Bronchial epithelial cell (primary cell): ENCODE measurements at regions not wholly inside any gene's neighbourhood (a gene's known extent, or its start where the extent isn't known, plus 50 kb on each side); places are given as distances from the start of the nearest gene placed in this dataset.

Source experiments
- DNase-seq: peaks from one replicate; pipeline ENCODE4 v3.0.0-alpha.2; 2010; ENCODE audit warnings: low read depth
- FAIRE-seq: peaks from 2 replicates; lab custom pipeline; 2011; peaks lifted over from hg19 to GRCh38; lab: Jason Lieb, UNC
- H3K27me3 ChIP-seq: 2 replicates; pipeline ENCODE4 v1.5.1; 2011; ENCODE audit warnings: low read length; ENCODE audit not compliant: control insufficient read depth, insufficient read depth
- H3K36me3 ChIP-seq: 2 replicates; pipeline ENCODE4 v1.5.1; 2011; ENCODE audit warnings: low read length; ENCODE audit not compliant: control insufficient read depth, insufficient read depth
- H3K4me3 ChIP-seq: 2 replicates; pipeline ENCODE4 v1.5.1; 2011; ENCODE audit warnings: mild to moderate bottlenecking, low read depth, low read length, control low read depth
- CTCF ChIP-seq: IDR thresholded peaks from 2 replicates; pipeline ENCODE4 v1.5.1; 2011; ENCODE audit warnings: mild to moderate bottlenecking, moderate library complexity, low read length, control low read depth, inconsistent platforms; ENCODE audit not compliant: insufficient read depth, severe bottlenecking

GRCh38 chr6:164419099-164419498, 890.3 kb downstream of the C6orf118 start:
- H3K27me3 ChIP-seq: no peaks in the 10 kb centered on the region
- DNase-seq (no peak), FAIRE-seq (no peak)
- no peaks in the 10 kb centered on the region for H3K36me3 ChIP-seq
- no peak overlapping the region for H3K4me3 ChIP-seq
- no peak for TF ChIP-seq CTCF

- no peak for DNase-seq
- Histone ChIP-seq H3K4me3 (no peak overlapping the region), H3K27me3 (no peaks in the 10 kb centered on the region), H3K36me3 (no peaks in the 10 kb centered on the region)
- FAIRE-seq: no peak
- TF ChIP-seq CTCF: no peak
Measured at GRCh38 chr6:164418262-164418588, 891.2 kb downstream of the C6orf118 start.

GRCh38 chr6:164417537-164418261, 891.7 kb downstream of the C6orf118 start:
- no peak for FAIRE-seq

GRCh38 chr6:164415832-164416563, 893.4 kb downstream of the C6orf118 start:
- no peak overlapping the region for H3K4me3 ChIP-seq
- no peak for TF ChIP-seq CTCF
- no peak for FAIRE-seq

More at GRCh38 chr6:164417537-164418261, 891.7 kb downstream of the C6orf118 start:
- TF ChIP-seq CTCF: no peak
- no peaks in the 10 kb centered on the region for H3K36me3 ChIP-seq
- no peaks in the 10 kb centered on the region for H3K27me3 ChIP-seq
- no peak for DNase-seq
- no peak overlapping the region for H3K4me3 ChIP-seq

GRCh38 chr6:164414695-164415094, 894.7 kb downstream of the C6orf118 start:
- no peaks in the 10 kb centered on the region for H3K27me3 ChIP-seq

More at GRCh38 chr6:164415832-164416563, 893.4 kb downstream of the C6orf118 start:
- no peak for DNase-seq
- Histone ChIP-seq H3K36me3 (no peaks in the 10 kb centered on the region), H3K27me3 (no peaks in the 10 kb centered on the region)

More at GRCh38 chr6:164414695-164415094, 894.7 kb downstream of the C6orf118 start:
- FAIRE-seq (no peak), DNase-seq (no peak)
- H3K36me3 ChIP-seq: no peaks in the 10 kb centered on the region
- no peak for TF ChIP-seq CTCF
- H3K4me3 ChIP-seq: no peak overlapping the region
